HG03460 (cell line): ENCODE measurements at regions not wholly inside any gene's neighbourhood (a gene's known extent, or its start where the extent isn't known, plus 50 kb on each side); places are given as distances from the start of the nearest gene placed in this dataset.

Experiments used
- ATAC-seq: cut with Tn5 transposase; IDR thresholded peaks from one replicate; pipeline ENCODE4 v1.9.1; 2021; ENCODE audit not compliant: unreplicated experiment

DNA sequence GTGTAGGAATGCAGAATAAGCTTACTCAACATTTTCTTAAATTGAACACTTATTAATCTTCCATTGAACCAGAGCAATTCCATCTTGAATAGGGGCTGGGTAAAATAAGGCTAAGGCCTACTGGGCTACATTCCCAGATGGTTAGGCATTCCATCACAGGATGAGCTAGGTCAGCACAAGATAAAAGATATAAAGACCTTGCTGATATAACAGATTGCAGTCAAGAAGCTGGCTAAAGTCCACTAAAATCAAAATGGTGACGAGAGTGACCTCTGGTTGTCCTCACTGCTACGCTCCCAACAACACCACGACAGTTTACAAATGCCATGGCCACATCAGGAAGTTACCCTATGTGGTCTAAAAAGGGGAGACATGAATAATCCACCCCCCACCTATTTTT is 156.1 kb downstream of the NXNL2 start:
- ATAC-seq: no peak

DNA sequence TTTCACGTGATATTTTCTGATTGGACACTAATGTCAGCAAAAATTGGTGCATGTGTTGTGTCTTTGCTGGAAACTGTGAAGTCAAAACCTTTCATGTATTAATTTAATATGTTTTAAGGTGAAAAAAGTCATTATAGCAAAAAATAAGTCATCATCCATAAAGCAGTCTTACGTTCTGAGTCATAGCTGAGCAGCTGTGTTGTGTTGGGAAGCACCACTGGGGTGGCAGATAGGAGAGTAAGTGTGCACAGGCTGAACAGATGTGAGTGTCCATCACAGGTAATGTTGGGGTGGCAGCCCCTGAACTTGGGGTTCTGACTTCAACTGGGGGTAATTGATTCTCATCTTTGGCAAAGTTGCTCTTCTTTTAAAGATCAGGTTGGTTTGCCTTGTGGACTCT is 156.8 kb downstream of the NXNL2 start:
- no peak for ATAC-seq

DNA sequence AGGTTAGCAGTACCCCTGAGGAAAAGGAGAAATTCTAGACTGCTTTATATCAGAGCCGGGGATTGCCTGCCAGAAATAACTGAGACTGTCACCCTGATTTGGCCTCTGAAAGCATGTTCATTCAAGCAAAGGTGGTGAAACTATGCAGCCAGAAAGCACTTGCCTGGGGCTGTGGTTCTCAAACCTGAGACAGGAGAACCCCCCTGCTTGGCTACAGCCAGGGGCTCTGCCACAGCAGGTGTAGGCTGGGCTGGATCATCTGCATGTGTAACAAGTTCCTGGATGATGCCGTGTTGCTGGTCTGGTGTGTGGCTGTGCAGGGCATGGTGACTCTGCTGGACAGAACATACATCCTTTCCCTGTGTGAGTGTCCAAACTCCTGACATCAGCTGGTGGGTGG is 157.8 kb downstream of the NXNL2 start:
- ATAC-seq: no peak

DNA sequence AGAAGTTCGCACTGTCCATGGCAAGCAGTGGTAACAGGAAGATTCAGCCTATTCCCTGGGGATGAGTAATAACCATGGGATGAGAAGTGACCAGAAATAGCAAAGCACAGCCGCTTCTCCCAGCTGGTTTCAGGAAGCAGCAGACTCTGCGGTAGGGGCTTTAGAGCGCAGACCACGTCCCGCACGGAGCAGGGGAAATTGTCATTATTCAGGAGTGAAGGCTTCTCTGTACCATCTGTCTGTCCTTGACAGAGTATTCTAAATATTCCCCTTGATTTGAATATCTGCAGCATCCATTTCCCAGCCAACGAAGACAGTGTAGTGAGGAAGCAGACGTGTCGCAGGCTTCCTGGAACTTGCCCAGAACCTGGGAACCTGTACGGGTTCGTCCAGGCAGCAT is 159.6 kb downstream of the NXNL2 start:
- no peak for ATAC-seq

DNA sequence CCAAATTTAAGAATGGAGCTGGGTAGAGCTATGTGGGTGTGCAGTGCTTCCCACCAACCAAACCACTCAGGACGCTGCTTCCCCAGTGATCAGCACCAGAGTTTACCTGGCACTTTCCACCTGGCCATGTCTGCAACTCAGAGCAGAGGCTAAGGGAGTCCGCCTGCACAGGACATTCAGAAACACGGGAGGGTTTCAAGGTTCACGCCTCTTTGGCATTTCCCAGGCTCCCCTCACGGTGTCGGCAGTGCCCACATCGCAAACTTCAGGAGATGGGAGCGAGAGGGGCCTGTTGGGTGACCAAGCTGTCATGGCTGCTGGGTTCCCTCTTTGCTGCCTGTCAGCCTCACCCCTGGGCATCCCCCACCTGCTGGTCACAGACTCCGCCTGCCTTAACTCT is 161.5 kb downstream of the NXNL2 start:
- no peak for ATAC-seq

DNA sequence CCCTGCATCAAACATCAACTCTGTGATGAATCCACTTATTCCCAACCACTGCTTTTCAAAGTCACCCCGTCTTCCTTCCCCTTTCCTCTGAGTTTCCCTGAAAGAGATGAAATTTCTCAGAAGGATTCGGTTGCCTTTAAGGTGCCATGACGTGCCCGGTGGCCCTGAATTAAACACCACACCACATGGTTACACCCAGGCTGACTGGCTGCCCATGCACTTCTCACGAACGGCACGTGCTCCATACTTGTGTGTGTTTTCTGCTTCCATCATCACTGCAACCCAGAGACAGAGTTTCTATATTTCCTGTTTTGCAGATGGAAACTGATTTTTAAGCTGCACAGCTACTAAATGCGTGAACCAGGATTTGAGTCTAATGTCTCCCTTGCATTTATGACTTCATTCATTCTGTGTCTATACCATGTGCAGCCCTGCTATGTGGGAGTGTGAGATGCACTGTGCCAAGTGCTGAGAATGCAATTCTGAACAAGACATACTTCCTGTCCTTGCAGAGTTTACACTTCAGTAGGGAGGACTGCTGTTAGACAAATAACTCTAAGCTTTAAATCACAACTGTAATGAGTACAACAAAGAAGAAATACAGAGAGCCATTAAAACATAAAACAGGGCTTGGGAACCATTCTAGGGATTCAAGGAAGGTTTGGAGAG is 162.9 kb downstream of the NXNL2 start:
- ATAC-seq: no peak

DNA sequence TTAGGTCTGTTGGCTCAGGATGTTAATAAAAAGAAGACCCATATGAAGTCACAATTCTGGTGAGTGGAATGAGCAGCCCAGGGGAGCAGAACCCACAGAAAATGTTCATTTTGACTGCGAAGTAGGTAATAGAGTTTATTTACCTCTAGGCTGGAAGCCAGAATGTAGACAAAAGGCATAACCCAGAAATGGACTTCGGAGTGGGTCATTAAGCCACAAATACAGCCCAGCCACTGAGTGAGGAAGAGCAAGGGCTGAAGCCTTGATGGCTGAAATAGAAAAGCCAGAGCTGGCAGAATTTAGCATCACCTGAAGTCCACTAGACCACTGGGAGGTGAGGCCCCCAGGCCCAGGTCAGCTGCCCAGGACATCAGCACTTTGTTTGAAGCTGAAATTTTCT is 168.0 kb downstream of the NXNL2 start:
- no peak for ATAC-seq

DNA sequence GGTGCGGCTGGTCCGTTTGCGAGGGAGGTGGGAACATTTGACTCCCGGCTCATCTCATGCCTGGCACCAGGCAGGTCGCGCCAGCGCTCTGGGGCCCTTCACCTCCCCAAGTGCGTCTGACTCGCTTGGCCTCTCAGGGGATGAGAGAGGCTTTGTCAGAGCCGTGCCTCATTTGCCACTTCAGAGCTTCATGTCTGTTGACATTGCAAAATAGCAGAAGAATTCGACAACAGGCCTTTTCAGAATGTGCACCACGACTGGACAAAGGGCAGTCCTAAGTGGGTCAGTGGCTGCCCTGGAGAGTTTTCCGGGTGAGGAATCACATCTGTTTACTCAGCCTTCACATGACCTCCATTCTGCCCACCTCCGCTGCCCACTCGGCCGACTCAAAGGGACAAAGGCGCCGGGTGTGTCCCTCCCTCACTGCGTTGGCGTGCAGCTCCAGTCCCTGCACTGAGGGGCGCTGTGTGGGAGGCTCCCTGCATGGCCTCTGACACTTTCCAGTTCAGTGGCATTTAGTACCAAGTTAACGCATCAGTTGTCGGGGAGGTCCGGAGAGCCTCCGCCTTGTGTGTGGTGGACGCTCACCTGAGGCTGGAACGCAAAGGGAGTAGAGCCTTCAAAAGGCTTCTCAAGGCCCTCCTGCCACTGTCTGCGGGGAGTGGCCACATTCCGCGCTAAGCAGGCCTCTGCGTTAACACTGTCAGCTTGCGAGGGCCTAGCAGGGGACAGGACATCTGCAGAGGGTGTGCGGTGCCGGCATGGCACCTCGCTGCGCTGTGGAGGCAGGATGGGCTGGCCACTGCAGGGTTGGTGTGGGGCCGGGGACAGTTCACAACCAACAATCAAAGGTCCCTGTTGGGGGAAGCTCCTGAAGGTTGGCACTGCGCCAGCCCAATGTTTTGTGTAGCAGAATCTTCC is 171.5 kb downstream of the NXNL2 start:
- ATAC-seq: no peak

DNA sequence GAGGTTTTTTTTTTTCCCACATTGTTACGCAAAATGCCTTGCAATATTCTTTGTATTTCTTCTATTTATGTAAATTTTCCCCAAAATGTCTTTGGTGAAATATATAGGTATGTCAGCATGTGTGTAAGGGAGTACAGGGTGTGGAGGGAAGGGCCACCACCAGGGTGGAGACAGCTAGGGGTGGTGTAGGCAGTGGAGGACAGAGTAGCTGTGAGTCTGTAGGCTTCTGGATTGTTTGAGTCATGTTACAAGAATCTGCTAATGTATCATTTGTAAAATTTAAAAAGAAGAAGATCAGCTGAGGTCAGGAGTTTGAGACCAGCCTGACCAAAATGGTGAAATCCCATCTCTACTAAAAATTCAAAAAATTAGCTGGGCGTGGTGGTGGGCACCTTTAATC is 175.5 kb downstream of the NXNL2 start:
- no peak for ATAC-seq

DNA sequence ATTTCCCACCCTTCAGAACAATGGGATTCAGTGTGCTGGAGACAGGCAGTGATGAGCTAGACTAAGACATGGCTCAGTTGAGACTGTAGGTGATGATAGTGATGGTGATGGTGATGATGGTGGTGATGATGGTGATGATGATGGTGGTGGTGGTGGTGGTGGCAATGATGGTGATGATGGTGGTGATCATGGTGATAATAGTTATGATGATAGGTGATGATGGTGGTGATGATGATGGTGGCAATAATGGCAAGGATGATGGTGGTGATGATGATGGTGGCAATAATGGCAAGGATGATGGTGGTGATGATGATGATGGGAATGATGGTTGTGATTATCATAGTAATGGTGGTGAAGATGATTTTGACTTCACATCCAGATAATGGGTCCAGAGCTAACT is 176.7 kb downstream of the NXNL2 start:
- ATAC-seq: no peak

DNA sequence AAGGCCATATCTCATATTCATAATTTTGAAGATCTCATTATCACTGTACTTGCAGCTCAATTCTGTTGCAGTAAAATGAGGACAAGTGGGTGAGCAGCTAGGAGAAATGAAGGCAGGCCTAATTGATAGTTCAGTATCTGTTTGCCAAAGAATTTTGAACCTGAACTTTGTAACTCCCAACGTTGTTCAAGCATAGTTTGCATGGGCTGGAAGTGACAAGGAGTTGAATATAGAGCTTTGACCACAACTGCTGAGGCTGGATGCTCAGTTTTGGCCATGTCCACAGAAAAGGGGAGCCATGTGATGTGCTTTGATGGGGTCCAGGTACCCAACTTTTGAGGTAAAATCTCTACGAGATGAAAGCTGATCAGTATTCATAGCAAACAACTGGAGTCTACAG is 177.5 kb downstream of the NXNL2 start:
- no peak for ATAC-seq

DNA sequence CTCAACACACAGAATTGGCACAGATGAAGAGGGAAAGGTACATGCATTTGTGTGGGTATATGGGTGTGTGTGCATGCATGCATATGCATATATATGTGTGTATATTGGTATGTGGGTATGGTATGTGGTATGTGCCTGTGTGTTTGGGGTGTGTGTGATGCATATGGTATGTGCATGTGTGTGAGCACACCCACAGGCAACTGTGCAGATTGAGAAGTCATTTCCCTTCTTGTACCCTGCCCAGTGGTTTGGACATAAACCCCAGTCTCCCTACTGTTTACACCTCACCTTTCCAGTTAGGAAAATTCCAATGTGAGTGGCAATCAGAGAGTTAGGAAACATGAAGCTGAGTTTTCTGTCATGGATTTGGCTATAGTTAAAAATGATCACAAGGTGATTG is 178.0 kb downstream of the NXNL2 start:
- ATAC-seq: no peak

DNA sequence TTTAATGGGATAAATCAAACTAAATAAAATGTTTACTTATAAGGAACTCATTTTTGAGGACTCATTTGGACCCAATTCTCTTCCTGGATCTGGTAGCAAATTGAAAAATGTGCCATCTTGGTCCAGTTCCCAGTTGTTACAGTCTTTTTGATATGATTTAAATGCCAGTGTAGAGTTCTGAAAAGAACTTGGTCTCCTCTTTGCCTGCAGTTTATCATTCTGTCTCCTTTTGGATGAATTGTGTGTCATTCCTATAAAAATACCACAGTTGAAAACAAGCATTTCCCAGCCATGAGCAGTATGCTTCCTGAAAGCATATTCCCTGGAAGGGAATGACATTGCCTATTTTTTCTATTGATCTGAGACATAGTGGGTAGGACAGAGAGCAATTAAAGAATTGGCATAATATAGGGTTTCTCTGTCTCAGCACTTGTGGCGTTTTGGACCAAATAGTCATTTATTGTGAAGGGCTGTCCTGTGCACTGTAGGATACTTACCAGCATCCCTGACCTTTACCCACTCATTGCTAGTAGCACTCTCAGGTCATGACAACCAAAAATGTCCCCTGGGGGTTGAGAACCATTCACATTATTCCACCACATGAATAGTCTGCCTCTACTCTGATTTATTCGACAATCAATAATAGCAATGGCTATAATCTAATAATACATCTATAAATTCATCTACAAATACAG is 181.8 kb downstream of the NXNL2 start:
- ATAC-seq: no peak

DNA sequence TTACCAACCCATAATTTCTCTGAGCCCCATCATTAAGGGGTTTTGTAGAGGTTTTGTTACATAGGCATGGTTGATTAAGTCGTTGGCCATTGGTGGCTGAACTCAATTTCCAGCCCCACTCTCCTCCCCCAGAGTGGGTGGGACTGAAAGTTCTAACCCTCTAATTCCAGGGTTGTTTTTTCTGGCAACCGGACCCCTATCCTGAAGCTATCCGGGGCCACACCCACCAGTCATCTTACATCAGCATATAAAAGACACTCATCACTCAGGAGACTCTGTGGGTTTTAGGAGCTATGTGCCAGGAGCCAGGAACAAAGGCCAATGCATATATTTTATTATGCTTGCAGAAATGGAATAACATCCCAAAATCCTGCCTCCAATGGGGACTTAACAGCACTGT is 186.0 kb downstream of the NXNL2 start:
- ATAC-seq: no peak

DNA sequence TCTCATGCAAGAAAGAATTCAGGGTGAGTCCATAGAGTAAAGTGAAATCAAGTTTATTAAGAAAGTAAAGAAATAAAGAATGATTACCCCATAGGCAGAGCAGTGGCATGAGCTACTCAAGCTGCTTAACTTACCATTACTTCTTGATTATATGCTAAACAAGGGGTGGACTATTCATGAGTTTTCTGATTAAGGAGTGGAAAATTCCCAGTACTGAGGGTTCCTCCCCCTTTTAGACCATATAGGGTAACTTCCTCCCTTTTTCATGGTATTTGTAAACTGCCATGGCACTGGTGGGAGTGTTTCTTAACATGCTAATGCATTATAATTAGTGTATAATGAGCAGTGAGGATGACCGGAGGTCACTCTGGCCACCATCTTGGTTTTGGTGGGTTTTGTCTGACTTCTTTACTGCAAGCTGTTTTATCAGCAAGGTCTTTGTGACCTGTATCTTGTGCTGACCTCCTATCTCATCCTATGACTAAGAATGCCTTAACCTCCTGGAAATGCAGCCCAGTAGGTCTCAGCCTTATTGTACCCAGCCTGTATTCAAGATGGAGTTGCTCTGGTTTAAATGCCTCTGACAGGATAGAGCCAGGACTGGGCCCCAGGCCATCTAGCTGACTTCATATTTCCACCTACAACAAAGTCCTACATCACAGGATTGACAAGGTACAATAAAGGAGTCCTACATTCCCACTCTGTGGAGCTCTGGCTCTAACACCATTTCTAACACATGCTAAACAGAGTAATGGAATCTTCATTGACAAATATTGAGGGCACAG is 186.7 kb downstream of the NXNL2 start:
- ATAC-seq: no peak

DNA sequence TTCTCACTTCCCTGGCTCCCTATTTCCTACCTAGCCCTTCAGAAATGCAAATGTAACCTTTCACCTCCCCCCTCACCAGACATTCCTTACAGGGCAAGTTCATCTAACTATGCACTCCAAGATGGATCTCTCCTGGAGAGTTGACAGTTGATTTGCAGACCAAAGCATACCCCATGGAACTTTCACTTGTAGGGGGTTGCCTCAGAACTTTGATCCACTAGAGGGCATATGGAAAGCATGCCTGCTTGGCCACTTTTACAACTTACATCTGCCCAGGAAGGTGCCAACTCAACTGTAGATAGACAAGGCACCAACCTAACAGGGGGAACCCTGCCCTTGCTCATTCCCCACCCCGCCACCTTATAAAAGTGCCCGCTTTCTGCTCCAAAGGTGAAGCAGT is 187.8 kb downstream of the NXNL2 start:
- ATAC-seq: no peak

DNA sequence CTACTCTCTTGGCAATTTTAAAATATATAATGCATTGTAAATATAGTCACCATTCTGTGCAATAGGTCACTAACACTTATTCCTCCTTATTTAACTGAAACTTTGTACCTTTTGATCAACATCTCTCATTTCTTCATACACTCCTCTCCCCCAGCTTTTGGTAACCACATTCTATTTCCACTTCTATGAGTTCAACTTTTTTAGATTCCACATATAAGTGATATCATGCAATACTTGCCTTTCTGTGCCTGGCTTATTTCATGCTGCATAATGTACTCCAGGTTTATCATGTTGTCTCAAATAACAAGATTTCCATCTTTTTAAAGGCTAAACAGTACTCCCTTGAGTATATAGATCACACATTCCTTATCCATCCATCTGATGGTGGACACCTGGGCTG is 188.8 kb downstream of the NXNL2 start:
- ATAC-seq: no peak

DNA sequence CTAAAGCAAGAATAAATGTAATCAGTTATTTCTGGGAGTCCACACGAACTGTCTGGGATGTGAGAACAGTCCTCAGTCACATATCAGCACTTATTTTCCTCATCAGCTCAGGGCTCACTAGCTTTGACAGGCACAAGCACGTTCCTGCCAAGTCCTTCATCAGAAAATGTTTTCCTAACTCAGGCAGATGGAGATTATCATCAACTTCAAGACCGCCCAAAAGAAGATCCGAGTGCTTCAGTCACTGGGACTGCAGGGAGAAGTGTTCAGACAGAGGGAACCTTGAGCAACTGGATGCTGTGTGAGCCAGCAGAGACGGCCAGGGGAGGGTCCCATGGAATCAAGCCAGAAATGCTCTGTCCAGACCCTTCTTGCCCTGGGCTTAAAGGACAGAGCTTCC is 189.4 kb downstream of the NXNL2 start:
- no peak for ATAC-seq

DNA sequence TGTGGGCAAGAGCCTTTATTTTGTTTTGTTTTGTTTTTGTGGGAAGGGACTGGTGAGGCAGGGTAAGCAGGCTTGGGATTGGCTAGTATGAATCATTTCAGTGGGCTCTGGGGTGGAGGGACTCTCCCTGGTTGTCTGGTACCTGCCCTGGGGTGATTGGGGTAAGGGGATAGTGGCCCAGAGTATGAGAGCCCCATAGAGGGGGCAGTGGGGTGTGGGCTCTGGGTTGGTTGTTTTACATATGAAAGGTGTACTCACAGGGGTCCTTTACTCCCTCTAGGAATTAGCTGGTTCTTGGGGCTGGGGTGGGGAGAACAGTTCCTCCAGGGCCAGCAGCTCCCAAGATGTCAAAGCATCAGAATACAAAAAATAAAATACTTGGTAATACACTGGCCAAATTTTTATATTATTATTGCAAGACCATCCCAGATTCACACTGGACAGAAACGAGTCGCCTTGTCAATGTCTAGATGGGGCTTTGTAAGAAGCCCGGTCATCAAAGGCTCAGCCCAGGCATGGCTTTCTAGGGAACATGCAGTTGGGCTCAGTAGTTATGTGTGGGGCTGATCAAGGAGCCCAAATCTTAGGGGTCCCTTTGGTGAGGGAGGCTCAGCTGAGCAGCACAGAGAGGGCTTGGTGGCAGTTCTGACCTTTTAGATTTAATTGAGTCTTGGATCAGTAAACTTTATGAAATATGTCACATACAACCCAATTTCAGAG is 190.5 kb downstream of the NXNL2 start:
- ATAC-seq: no peak

DNA sequence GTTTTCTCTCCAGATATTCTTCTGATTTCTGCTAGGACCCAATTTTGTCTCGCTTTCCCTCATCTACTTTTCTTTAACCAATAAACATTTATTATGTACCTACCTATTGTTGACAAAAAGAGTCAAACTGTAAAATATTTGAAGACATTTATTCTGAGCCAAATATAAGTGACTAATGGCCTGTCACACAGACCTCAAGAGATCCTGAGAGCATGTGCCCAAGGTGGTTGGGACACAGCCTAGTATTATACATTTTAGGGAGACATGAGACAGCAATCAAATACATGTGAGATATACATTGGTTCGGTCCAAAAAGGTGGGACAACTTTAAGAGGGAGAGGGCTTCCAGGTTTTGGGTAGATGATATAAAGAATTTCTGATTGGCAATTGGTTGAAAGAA is 191.8 kb downstream of the NXNL2 start:
- no peak for ATAC-seq

DNA sequence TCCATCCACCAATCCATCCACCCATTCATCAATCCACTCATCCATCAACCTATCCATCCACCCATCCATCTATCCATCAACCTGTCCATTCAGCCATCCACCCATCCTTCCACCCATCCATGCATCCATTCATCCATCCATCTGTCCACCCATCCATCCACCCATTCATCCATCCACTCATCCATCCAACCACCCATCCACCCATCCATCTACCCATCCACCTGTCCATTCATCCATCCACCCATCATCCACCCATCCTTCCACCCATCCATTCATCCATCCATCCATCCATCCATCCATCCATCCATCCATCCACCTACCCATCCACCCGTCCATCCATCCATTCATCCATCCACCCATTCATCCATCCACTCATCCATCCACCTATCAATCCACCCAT is 195.8 kb downstream of the NXNL2 start:
- no peak for ATAC-seq
